DMS153 (cell line): ENCODE measurements at regions not wholly inside any gene's neighbourhood (a gene's known extent, or its start where the extent isn't known, plus 50 kb on each side); places are given as distances from the start of the nearest gene placed in this dataset.
A peak's percentile ranks its signal among the peaks of the same experiment; 100 is the strongest.

Experiments
- DNase-seq: peaks from one replicate; lab custom pipeline; 2025; lab: John Stamatoyannopoulos, UW

DNA sequence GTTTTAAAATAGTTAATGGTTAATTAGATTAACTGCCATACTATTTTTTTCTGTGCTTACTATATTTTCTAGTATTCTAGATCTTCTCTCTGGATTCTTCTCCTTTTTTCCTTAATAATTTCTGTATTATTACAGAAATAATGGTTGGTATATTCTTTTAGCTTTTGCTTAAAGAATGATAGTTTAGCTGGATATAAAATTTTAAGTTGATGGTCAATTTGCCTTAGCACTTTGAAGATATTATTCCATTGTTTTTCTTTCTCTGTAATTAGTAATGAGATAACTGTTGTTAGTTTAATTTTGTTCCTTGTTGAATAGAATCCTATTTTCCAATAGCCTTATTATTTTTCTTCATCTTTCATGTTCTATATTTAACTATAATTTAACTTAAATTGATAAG lies 99.9 kb upstream of the NCAM1 start:
- no peak for DNase-seq

DNA sequence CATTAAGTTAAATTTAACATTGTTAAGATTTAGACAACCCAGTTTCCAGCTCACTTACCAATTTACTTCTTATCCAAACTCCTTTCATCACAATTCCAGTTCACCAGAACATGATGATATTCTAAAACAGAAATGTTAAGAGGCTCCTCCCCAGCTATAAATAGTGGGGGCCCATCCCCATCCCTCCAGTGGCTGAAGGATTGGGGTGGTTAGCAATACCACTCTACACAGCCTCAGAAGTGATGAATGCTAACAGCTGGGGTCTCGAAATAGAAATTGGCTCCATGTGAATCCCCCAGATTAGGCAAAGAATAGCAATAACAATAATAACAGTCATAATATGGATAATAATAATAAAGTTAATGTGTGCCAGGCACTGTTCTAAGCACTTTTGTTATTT lies 97.9 kb upstream of the NCAM1 start:
- DNase-seq: no peak

DNA sequence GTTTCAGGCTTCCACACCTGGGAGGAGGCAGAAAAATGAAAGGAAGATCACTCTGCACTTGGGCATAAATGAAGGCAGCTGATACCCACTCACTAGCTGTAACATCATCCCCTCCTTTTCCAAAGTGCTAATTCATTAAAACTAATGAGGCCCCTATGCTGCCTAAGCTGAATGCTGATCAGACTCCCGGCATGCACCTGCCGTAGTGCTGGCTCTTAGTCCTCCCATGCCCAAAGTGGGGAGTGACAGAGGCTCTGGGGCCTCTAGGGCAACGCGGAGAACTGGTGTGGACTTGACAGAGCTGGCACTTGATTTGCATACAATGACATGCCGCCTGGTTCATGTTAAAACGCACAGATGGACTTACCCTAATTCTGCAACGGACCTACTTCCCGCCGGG lies 96.5 kb upstream of the NCAM1 start:
- no peak for DNase-seq

DNA sequence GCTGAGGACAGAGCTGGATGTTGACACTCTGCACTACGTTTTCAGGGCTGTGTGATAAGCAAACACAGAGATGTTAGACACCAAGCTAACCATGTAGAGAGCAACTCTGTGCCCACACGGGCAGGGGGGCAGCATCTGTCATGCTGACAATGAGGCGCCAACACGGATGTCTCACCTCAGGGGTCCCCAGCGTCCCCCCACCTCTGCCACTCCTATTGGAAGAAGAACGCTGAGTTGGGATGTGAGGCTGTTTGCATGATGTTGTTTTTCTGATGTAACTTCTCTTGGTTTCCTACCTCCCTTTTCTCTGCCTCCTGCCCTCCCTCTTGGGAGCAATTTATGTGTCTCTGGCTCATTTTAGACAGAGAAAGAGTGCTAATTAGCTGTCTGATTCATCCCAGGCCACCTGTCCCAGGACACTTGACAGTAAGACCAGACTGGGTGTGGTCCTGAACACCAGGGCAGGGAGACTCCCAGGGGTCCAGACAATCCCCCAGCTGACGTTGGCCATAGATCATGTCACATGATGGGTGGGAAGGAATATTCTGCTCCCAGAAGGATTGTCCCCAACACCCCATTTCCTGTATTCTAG lies 89.2 kb upstream of the NCAM1 start:
- DNase-seq: peak; percentile 27

DNA sequence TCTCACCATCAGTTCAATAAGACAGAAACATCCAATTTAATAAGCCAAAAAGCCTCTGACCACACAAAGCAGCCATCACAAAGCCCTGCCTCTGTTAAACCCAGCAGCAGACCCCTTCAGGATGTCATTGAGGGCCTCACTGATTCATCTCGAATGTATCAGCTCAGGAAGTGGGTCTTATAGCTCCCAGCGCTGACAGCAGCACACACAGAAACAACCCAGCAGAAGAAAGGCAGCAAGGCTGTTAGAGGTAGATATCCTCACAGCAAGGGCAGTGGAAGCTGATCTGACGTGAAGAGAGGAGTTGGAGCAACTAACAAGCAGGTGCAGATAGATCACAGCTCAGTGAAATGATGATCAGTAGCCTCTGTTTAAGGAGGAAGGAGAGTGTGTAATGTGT lies 86.2 kb upstream of the NCAM1 start:
- DNase-seq: no peak

DNA sequence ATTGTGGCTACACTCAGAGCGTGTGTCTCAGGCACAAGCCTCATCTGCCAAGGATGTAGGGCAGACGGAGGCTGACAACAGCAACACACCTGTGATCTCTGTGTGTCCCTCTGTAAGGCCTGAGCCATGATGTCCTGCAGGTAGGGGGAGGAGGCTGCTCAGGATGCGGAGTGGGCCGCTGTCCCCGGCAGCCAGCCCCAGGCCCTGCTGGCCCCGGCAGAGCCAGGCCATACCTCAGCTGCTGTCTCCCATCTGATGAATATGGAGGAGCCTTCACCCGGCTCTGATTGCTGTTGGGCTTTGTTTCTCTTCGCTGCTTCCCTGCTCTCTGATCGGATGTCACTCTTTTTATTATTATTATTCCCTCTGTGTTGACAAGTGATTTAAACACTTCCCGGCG lies 83.6 kb upstream of the NCAM1 start:
- DNase-seq: no peak

DNA sequence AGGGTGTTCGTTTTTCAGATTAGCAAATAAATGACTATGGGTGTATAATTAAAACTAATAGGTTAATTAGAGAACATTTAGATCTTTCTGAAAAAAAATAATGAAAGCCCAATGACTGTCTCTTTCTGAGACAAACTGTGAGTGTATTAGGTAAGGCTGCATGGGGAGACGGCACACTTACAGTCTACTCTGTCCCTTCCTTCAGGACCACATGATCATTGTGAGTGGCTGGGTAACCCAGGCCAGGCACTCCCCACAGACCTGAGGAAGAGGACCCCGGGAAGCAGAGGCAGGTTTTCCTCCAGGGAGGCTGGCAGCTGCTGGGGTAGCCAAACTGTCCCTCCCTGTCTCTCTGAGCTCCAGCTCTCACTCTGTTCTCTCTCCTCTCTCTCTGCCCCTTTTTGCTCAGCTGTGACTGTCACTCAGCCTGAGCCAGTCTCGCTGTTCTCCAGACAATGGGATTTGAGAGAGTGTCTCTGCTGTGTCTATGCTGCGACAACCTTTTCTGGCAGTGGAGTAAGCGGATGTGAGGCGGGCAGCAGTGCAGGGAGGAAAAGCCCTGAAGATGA lies 83.1 kb upstream of the NCAM1 start:
- DNase-seq: no peak

DNA sequence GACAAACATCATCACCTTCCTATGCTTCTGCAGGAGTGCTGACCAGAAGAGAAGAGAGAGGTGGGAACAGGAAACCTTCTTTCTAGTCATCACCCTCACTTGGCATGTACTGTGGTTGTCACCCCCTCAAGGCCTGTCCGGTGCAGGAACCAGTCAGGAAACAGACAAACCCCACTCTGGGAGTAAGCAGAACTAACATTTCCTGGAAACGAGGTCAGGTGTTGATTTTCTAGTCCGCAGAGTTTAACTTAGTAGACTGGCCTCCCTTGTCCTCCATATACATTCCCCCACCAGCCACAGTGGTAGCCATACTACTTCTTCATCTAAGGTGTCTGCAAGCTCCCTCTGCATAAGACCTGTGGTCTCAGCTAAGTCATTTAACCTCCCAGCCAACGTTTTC lies 80.7 kb upstream of the NCAM1 start:
- DNase-seq: no peak

DNA sequence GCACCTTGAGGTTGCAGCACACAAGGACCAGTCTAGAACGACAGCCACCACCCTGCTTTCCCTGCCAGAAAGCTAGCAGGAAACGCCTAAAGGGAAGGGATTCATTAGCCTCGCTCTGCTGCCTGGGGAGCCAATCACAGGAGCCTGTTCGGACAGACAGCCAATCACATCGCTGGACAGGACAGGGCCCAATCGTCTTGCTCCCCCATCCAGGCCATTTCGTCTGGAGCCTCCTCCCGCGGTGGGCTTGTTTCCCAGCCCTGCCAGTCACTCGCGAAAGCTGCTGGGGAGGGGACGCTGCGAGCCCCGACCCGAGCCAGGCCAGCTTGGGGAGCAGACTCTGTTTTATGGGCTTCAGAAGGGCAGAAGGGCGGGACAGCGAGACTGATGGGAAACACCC lies 79.8 kb upstream of the NCAM1 start:
- peak; percentile 83 for DNase-seq

DNA sequence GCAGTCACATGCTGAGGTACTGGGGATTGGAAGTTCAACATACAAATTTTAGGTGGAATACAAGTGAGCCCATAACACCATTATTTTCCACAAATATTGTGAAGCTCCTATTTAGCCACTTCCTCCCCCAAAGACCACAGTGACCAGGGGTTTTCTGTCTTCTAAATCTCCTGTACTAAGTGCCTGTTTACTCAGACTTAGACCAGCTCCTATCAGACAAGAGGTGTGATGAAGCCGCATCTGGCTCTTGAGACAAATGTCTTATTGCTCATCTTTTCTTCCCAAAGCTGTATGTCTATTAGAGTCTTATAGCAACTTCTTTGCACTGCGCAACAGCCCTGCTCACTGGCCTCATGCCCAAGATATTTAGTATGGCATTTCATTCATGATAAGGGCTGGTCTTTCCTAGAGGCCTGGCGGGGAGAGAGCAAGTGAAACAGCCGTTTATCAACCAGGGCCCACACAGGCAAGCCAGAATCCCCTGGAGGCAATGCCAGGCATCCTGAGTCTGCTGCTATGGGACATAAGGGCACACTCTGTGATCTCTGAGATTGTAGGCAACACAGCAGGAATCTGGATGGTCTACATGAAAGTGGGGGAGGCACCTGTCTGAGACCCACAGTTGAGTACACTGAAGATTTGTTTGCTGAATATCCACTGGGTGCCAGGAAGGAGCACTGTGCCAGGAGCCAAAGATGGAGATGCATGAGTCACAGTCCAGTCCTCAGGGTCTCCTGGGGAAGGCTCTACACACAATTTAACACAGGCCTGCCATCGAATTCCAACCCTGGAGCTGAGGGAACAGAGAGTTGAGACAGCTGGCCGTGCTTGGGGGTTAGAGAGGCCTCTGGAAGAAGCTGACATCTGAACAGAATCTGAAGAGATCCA lies 78.5 kb upstream of the NCAM1 start:
- no peak for DNase-seq

DNA sequence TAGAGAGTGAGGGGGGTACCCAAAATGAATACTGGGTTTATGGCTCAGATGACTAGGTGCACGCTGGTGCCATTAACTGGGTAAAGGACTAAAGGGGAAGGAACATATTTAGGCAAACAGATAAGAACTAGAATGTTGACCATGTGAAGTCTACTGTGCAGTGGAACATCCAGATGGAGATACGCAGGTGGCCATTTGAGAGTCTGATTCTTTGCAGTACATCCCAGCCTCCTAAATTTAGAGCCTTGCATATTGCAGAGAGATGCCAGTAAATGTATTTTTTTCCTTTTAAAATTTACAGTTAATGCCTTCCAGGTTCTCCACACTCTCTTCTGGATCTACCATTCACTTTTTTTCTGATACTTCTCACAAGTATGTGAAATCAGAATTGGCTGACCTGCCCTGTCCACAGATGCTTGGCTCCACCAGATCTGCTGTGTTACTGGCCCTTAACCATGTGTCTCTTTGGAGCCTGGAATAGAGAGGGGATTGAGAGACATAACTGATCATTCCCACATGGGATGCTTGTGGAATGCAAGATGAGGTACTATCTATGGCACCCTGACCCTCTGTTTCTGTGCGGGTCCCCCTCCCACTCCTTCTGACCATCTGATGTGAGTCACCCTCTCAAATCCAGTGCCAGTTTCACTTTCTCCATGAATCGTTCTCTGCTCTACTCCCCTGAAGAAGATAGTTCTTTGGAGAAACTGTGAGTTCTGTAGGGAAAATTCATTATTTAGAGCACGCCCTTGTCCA lies 77.0 kb upstream of the NCAM1 start:
- DNase-seq: no peak

DNA sequence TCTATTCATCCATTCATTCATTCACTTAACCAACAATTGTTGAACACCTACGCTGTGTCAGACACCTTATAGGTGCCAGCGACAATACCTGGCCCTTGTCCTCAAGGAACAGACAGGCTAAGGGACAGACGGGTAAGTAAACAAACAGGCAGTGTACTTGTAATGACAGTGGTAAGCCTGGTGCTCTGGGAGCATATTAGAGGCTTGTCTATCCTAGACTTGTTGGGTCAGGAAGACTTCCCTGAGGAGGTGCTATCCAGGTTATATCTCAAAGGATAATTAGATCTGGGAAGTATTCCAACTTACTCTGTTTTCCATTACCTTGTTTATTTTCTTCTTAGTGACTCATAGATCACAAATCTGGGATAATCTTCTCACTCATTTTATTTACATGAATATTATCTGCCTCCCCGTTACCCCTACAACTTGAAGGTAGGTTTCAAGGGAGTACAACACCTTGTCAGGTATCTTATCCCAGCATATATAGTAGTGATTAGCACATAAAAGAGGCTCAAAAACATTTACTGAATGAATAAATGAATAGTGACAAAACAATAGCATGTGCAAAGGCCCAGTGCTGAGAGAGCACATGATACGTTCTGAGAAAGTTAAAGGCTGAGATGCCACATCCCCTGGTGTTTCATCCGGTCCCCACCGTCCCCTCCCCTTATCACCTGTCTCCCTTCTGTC lies 75.3 kb upstream of the NCAM1 start:
- peak; percentile 5 for DNase-seq

DNA sequence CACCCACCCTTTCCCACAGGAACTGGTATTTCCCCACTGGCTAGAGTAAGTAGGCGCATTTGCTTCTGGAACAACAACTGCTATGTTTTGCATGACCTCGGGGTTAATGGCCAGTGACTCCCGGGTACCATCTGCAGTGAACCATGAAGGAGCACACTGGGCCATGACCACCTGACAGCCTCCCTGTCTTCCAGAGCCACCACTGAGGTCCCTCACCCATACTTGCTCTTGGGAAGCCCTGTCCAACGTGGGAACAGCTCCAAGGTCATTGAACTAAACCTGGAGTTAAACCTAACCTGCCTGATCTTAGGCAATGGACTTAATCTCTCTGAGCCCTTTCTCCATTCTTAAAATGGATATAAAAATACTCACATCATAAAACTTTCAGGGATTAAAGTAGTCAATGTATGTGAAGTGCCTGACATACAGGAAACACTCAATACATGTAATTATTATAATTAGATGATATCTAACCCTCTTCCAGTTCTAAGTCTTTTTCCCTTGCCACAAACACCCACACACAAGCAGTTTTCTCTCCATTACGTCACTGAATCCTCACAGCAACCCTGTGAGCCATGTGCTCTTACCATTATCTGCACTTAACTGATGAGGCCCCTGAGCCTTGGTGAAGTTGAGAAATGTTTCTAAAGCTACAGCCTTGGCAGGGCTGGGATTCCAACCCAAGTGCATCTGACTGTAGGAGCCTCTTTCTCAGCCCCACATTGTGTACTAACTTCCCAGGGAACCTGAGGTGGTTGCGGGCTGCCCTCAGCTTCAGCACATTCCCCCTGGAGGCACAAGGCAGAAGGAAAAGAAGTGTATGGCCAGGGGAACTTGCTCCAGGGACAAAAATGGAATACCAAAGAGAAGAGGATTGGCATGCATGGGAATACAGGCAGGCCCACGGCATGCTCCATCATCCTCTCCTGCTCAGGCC lies 74.5 kb upstream of the NCAM1 start:
- no peak for DNase-seq

DNA sequence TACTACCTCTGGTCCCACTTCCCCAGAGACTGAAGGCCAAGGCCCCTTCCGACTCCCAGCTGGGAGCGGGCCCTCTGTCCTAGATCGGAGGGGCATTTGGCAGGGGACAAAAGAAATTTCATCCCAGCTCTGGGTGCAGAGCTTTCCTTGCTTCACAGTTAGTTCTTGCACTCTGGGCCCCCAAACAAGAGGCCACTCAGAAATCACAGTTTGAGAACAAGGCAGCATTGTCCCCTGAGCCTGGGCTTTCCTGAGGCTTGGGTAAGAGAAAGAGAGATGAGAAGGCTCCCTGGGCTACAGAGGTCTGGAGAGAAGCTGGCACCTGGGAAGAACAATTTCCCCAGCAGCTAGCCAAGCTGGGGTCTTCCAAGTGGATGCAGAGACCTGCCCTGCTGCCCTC lies 71.8 kb upstream of the NCAM1 start:
- DNase-seq: no peak

DNA sequence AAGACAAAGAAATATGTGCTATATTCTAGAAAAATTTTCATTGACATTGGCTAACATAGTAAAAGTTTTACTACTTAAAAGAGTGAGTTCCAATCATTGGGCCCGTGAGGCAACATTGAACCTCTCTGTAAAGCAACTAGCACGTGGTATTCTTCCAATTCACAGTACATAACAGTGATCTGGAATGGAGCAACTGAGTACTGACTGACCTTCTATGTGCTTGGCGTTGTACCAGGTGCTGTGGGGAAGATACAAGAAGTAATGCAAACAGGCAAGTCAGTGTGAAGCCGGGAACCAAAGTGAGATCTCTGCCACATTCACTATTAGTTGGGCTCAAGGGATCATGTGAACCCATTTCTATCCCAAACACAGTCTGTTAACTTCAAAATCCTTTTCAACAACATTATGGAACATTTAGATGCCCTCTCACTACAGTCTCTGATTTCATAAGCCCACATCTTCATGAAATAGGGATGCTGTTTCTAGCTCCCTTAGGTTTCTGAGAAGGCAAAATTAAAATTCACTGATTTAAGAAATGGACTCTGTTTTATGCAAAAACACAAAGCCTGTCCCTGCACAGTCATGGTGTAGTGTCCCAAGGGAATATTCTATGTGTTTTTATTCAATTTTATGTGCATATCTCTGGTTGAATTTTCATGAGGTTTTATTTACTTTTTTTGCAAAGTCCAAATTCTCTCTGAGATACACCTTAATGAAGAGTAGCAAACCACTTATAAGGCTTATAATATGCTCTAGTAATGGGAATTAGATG lies 61.8 kb upstream of the NCAM1 start:
- DNase-seq: no peak

DNA sequence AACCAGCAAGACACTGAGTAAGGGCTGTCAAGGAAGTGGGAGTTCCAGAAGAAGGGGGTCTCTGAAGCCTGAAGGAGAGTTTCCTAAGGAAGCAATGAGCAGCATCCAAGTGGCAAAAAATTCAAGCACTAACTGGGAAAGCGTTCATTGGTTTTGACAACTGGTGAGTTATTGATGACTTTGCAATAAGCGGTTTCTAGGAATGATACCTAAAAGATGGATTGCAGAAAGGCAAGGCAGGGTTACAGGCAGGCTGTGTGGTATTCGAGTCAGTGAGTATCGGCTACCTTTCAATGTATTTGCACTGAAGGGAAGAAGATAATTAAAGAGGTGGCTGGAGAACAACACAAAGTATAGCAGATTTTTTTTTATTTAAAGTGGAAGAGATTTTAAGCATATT lies 59.3 kb upstream of the NCAM1 start:
- no peak for DNase-seq

DNA sequence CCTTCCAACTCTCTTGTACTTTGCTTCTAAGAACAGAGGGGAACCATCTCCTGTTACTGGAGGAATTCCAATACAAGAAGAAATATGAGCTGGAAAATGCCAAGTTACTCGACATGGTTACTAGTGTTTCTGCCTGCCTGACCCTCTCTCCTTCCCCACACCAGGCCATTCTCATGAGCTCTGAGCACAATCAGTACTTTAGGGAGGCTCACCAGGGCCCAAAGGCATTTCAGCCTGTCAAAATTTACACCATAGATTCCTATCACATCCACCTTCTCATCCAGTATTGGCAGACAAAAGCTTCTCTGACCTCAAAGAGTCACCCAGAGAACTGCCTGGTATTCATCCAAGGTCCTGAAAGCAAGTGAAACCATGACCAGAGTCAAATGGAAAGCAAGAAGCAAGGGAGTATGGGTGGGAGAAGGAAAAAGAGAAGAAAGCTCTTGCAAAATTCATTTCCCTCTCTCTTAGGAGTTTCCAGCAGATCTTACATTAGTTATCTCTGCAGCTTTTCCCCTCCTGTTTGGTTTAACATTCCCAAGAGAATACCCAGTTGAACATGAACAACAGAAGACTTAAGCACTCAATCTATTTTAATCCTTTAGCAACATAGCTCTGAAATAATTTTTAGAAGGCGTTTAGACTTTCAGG lies 58.7 kb upstream of the NCAM1 start:
- no peak for DNase-seq

DNA sequence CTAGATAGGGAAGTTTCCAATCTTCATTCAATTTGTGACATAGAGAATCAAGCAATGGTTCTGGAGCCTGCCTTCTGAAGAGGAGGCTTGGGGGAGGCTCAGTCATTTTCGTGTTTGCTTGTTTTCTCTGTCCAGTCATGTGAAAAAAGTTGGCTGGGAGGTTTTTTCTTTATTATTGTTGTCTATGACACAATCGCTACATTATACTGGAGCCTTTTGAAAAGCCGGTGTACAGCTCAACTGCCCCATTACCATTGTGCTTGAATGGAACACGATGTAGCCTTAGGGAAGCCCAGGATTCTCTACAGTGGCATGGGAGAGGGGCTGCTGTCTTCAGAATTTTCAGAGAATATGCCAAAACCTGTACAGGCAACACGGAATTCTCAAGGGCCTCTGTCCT lies 57.9 kb upstream of the NCAM1 start:
- DNase-seq: no peak

DNA sequence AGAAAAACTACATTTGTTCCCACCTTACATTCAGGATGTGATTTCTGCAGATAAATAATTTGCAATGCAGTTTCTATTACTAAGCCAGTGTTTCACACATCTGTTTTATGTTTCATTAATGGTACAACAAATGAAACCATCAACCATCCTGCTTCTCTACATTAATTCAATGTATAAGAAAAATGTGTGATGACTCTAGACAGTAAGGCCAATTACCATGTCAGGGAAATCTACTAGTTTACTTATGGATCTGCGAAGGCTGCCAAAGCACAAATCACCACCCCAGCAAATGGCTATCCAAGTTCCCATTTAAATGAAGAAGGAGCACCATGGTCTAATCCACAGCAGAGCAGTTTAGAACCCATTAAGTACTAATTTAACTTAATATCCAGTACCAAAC lies 50.1 kb upstream of the NCAM1 start:
- DNase-seq: no peak
